ENCODE measurements at regions not wholly inside any gene's neighbourhood (a gene's known extent, or its start where the extent isn't known, plus 50 kb on each side); places are given as distances from the start of the nearest gene placed in this dataset.

GRCh38 chr14:85468816-85469215 is 61.1 kb upstream of the FLRT2 start:
- TF ChIP-seq TAF1 (IDR thresholded peaks at IDR 0.05; ENCODE audit: low read depth, low read length) (no peak), POLR2A (IDR thresholded peaks at IDR 0.05; ENCODE audit: low read depth, low read length) (no peak), POU2F2 (IDR thresholded peaks at IDR 0.05; ENCODE audit: low read depth, low read length) (no peak)

All from GM12891 (cell line).